NT2/D1 (cell line): ENCODE measurements at regions not wholly inside any gene's neighbourhood (a gene's known extent, or its start where the extent isn't known, plus 50 kb on each side); places are given as distances from the start of the nearest gene placed in this dataset.

Experiments used
- DNase-seq: peaks from one replicate; pipeline ENCODE4 v3.0.0-alpha.2; 2011; ENCODE audit warnings: low read depth, low spot score
- H3K27me3 ChIP-seq: 2 replicates; pipeline ENCODE4 v1.6.0; 2011; ENCODE audit warnings: mild to moderate bottlenecking; ENCODE audit not compliant: insufficient read length, insufficient read depth
- H3K36me3 ChIP-seq: 2 replicates; pipeline ENCODE4 v1.6.1; 2011; ENCODE audit warnings: mild to moderate bottlenecking, low read length, mixed read lengths; ENCODE audit not compliant: insufficient read depth, insufficient read length
- H3K4me1 ChIP-seq: 2 replicates; pipeline ENCODE4 v1.5.1; 2011; ENCODE audit not compliant: insufficient read depth, insufficient read length
- H3K4me3 ChIP-seq: 2 replicates; pipeline ENCODE4 v1.5.1; 2011; ENCODE audit warnings: low read depth; ENCODE audit not compliant: insufficient read length
- H3K9ac ChIP-seq: 2 replicates; pipeline ENCODE4 v1.6.0; 2011; ENCODE audit warnings: low read depth; ENCODE audit not compliant: insufficient read length
- H3K9me3 ChIP-seq: 2 replicates; pipeline ENCODE4 v1.5.1; 2011; ENCODE audit warnings: mild to moderate bottlenecking, low read length; ENCODE audit not compliant: insufficient read depth
- SUZ12 ChIP-seq: IDR thresholded peaks from 2 replicates; pipeline ENCODE4 v1.6.1; 2011; ENCODE audit not compliant: insufficient read length, insufficient read depth; ENCODE audit errors: extremely low read depth
- YY1 ChIP-seq: IDR thresholded peaks from 2 replicates; pipeline ENCODE4 v1.6.1; 2011; ENCODE audit not compliant: insufficient read length, insufficient read depth
- ZNF274 ChIP-seq: IDR thresholded peaks from 2 replicates; pipeline ENCODE4 v1.6.1; 2011; ENCODE audit warnings: mild to moderate bottlenecking, low read depth, low read length

- no peak overlapping the region for H3K9ac ChIP-seq
- no peaks in the 10 kb centered on the region for H3K9me3 ChIP-seq
- H3K36me3 ChIP-seq = no peaks in the 10 kb centered on the region
- H3K27me3 ChIP-seq = no peaks in the 10 kb centered on the region
- H3K4me1 ChIP-seq = no peaks in the 10 kb centered on the region
- H3K4me3 ChIP-seq = no peak overlapping the region
- no peak for DNase-seq
- TF ChIP-seq ZNF274 (no peak), YY1 (no peak), SUZ12 (no peak)
Measured at GRCh38 chr14:43901911-43902673, 605.0 kb downstream of the FSCB start.

GRCh38 chr14:43900173-43900655 lies 606.9 kb downstream of the FSCB start:
- Histone ChIP-seq H3K27me3 (no peaks in the 10 kb centered on the region), H3K4me3 (no peak overlapping the region), H3K36me3 (no peaks in the 10 kb centered on the region), H3K4me1 (no peaks in the 10 kb centered on the region), H3K9ac (no peak overlapping the region), H3K9me3 (no peaks in the 10 kb centered on the region)
- no peak for DNase-seq
- TF ChIP-seq YY1 (no peak), ZNF274 (no peak), SUZ12 (no peak)

GRCh38 chr14:43898687-43899086 lies 608.4 kb downstream of the FSCB start:
- no peak overlapping the region for H3K9ac ChIP-seq
- DNase-seq = no peak
- H3K4me1 ChIP-seq = no peaks in the 10 kb centered on the region
- no peaks in the 10 kb centered on the region for H3K9me3 ChIP-seq
- TF ChIP-seq SUZ12 (no peak), YY1 (no peak), ZNF274 (no peak)
- no peaks in the 10 kb centered on the region for H3K27me3 ChIP-seq
- no peaks in the 10 kb centered on the region for H3K36me3 ChIP-seq
- H3K4me3 ChIP-seq = no peak overlapping the region

- Histone ChIP-seq H3K9ac (no peak overlapping the region), H3K36me3 (no peaks in the 10 kb centered on the region), H3K4me1 (no peaks in the 10 kb centered on the region), H3K27me3 (no peaks in the 10 kb centered on the region), H3K9me3 (no peaks in the 10 kb centered on the region), H3K4me3 (no peak overlapping the region)
- TF ChIP-seq YY1 (no peak), SUZ12 (no peak), ZNF274 (no peak)
- DNase-seq = no peak
Measured at GRCh38 chr14:43896044-43896443, 611.0 kb downstream of the FSCB start.

- H3K9ac ChIP-seq = no peak overlapping the region
- no peak for TF ChIP-seq SUZ12
- TF ChIP-seq YY1 = no peak
- TF ChIP-seq ZNF274 = no peak
- H3K4me1 ChIP-seq = no peaks in the 10 kb centered on the region
- DNase-seq = no peak
- no peaks in the 10 kb centered on the region for H3K36me3 ChIP-seq
- H3K9me3 ChIP-seq = no peaks in the 10 kb centered on the region
- H3K4me3 ChIP-seq = no peak overlapping the region
- no peaks in the 10 kb centered on the region for H3K27me3 ChIP-seq
Measured at GRCh38 chr14:43894534-43894933, 612.5 kb downstream of the FSCB start.

- no peak for TF ChIP-seq ZNF274
- no peak for TF ChIP-seq YY1
- no peak for TF ChIP-seq SUZ12
- H3K27me3 ChIP-seq = no peaks in the 10 kb centered on the region
- no peaks in the 10 kb centered on the region for H3K36me3 ChIP-seq
- H3K4me1 ChIP-seq = no peaks in the 10 kb centered on the region
- H3K9ac ChIP-seq = no peak overlapping the region
- no peak for DNase-seq
- H3K9me3 ChIP-seq = no peaks in the 10 kb centered on the region
- H3K4me3 ChIP-seq = no peak overlapping the region
Measured at GRCh38 chr14:43887523-43887922, 619.6 kb downstream of the FSCB start.

GRCh38 chr14:43877351-43877960 lies 629.6 kb downstream of the FSCB start:
- no peak overlapping the region for H3K4me3 ChIP-seq
- H3K9ac ChIP-seq = no peak overlapping the region
- no peaks in the 10 kb centered on the region for H3K4me1 ChIP-seq
- no peaks in the 10 kb centered on the region; the same call in 1 of the 2 replicates for H3K9me3 ChIP-seq
- H3K36me3 ChIP-seq = no peaks in the 10 kb centered on the region
- TF ChIP-seq SUZ12 (no peak), YY1 (no peak), ZNF274 (no peak)
- DNase-seq = no peak
- H3K27me3 ChIP-seq = no peaks in the 10 kb centered on the region
